Endothelial cell of umbilical vein (primary cell): ENCODE measurements at regions not wholly inside any gene's neighbourhood (a gene's known extent, or its start where the extent isn't known, plus 50 kb on each side); places are given as distances from the start of the nearest gene placed in this dataset.

Source experiments
- BruUV-seq: library from RNA; stranded (reverse); fragments of 400-500 nt; replicated peaks from 2 replicates; lab custom pipeline; 2021; lab: Mats Ljungman, UMichigan
- CTCF ChIA-PET: fragments of 300-600, 350-600 bp; sonication (Branson Sonifier 250); formaldehyde crosslinking; loops from one replicate; lab custom pipeline; 2021; ENCODE audit warnings: antibody characterized with exemption, inconsistent platforms; lab: Charles Lee
- POLR2A ChIA-PET: fragments of 300-600, 350-600 bp; sonication (Branson Sonifier 250); formaldehyde crosslinking; loops from one replicate; lab custom pipeline; 2021; ENCODE audit warnings: antibody characterized with exemption, inconsistent platforms; lab: Charles Lee
- DNase-seq: peaks from one replicate; pipeline ENCODE4 v3.0.0-alpha.2; 2011; ENCODE audit warnings: low read depth, low spot score
- FAIRE-seq: peaks from 2 replicates; lab custom pipeline; 2011; peaks lifted over from hg19 to GRCh38; lab: Jason Lieb, UNC
- H2AFZ ChIP-seq: 2 replicates; pipeline ENCODE4 v1.6.0; 2012; ENCODE audit warnings: low read depth, low read length, control low read depth, inconsistent platforms
- H3K27ac ChIP-seq: 2 replicates; pipeline ENCODE4 v1.5.1; 2011; ENCODE audit warnings: low read depth, mild to moderate bottlenecking, control low read depth, low read length, moderate library complexity; ENCODE audit not compliant: insufficient read depth
- H3K27me3 ChIP-seq, 2 experiments: 2 replicates each; pipeline versions ENCODE4 v1.6.0 to v1.6.1; 2011; ENCODE audit warnings: low read length in 2 of 2, mixed read lengths in 1 of 2; ENCODE audit not compliant: control insufficient read depth in 2 of 2, insufficient read depth in 2 of 2
- H3K36me3 ChIP-seq, 2 experiments: 2 replicates in 1 of 2; 3 replicates in 1 of 2; pipeline ENCODE4 v1.5.1; 2011; ENCODE audit warnings: low read length in 2 of 2, mild to moderate bottlenecking in 1 of 2, moderate library complexity in 1 of 2; ENCODE audit not compliant: control insufficient read depth in 2 of 2, insufficient read depth in 2 of 2; ENCODE audit errors: extremely low read depth in 1 of 2
- H3K4me1 ChIP-seq: 3 replicates; pipeline ENCODE4 v1.5.1; 2011; ENCODE audit warnings: mild to moderate bottlenecking, low read length; ENCODE audit not compliant: control insufficient read depth, insufficient read depth; ENCODE audit errors: extremely low read depth
- H3K4me2 ChIP-seq: 2 replicates; pipeline ENCODE4 v1.6.1; 2011; ENCODE audit warnings: low read length, control low read depth, mixed read lengths; ENCODE audit not compliant: insufficient read depth
- H3K4me3 ChIP-seq, 3 experiments: fragments of 200-600 bp in 1 of 3; sonication (generic), shearing (Covaris generic) in 1 of 3; replicated peaks in 1 of 3; 2 replicates each; pipeline ENCODE4 v1.5.1; 2011 to 2016; ENCODE audit warnings: control low read depth in 3 of 3, low read length in 3 of 3, mild to moderate bottlenecking in 2 of 3, inconsistent platforms in 1 of 3, low read depth in 1 of 3, moderate library complexity in 1 of 3; ENCODE audit not compliant: insufficient read depth in 1 of 3
- H3K79me2 ChIP-seq: 2 replicates; pipeline ENCODE4 v1.6.0; 2012; ENCODE audit warnings: low read length, inconsistent platforms; ENCODE audit not compliant: control insufficient read depth, insufficient read depth
- H3K9ac ChIP-seq: replicated peaks from 2 replicates; pipeline ENCODE3; 2011; ENCODE audit warnings: low read length, control low read depth; ENCODE audit not compliant: insufficient read depth; ENCODE audit errors: extremely low read depth
- H3K9me1 ChIP-seq: replicated peaks from 3 replicates; pipeline ENCODE4 v1.6.0; 2011; ENCODE audit warnings: mild to moderate bottlenecking, low read length; ENCODE audit not compliant: control insufficient read depth, insufficient read depth; ENCODE audit errors: extremely low read depth
- H3K9me3 ChIP-seq: replicated peaks from 2 replicates; pipeline ENCODE4 v1.5.1; 2012; ENCODE audit warnings: low read length, inconsistent platforms; ENCODE audit not compliant: control insufficient read depth, insufficient read depth
- H4K20me1 ChIP-seq: replicated peaks from 2 replicates; pipeline ENCODE3; 2011; ENCODE audit warnings: mild to moderate bottlenecking, low read length; ENCODE audit not compliant: control insufficient read depth, insufficient read depth; ENCODE audit errors: extremely low read depth
- EZH2 ChIP-seq: IDR thresholded peaks from 2 replicates; pipeline ENCODE4 v1.6.1; 2012; ENCODE audit warnings: borderline replicate concordance, low read depth, mild to moderate bottlenecking, moderate library complexity, low read length, inconsistent platforms; ENCODE audit not compliant: severe bottlenecking
- FOS ChIP-seq: IDR thresholded peaks from 2 replicates; pipeline ENCODE4 v1.6.1; 2011; ENCODE audit warnings: mild to moderate bottlenecking, low read length, moderate library complexity, borderline replicate concordance; ENCODE audit not compliant: insufficient read depth
- GATA2 ChIP-seq: IDR thresholded peaks from 2 replicates; pipeline ENCODE4 v1.7.0; 2011; ENCODE audit warnings: low read depth, mild to moderate bottlenecking, moderate library complexity, mixed read lengths, low read length; ENCODE audit not compliant: insufficient read length, insufficient read depth
- JUN ChIP-seq: IDR thresholded peaks from 2 replicates; pipeline ENCODE4 v1.6.1; 2011; ENCODE audit warnings: borderline replicate concordance, low read depth; ENCODE audit not compliant: insufficient read length, insufficient read depth
- MYC ChIP-seq: IDR thresholded peaks from one replicate; pipeline ENCODE4 v1.6.1; 2011; ENCODE audit warnings: mild to moderate bottlenecking, low read depth, low read length
- POLR2A ChIP-seq: IDR thresholded peaks from 2 replicates; pipeline ENCODE4 v1.6.1; 2012; ENCODE audit warnings: low read depth, mild to moderate bottlenecking, control low read depth, low read length
- POLR2AphosphoS5 ChIP-seq: IDR thresholded peaks from 2 replicates; pipeline ENCODE4 v1.6.1; 2012; ENCODE audit warnings: low read depth, mild to moderate bottlenecking, control low read depth, low read length, moderate library complexity; ENCODE audit not compliant: insufficient read depth
- dilution Hi-C: fragments of 300-500 bp; cut with MboI; formaldehyde crosslinking; loops from one replicate; pipeline ENCODE4 v1.15.0; 2019; ENCODE audit warnings: low sequenced_read_pairs; ENCODE audit not compliant: extremely low pct_ligation_motif_present
- intact Hi-C: fragments of 100-400 bp; cut with micrococcal nuclease; formaldehyde crosslinking; loops from one replicate; pipeline ENCODE4 v1.10.0; 2022
- TF ChIP-seq, protein P1 (sequence below), 2 donors: IDR thresholded peaks; 1 replicate in 1 of 2; 2 replicates in 1 of 2; pipeline ENCODE4 v1.5.1; 2011; ENCODE audit warnings: low read length in 2 of 2, mild to moderate bottlenecking in 2 of 2, moderate library complexity in 2 of 2, control low read depth in 1 of 2, inconsistent platforms in 1 of 2, low read depth in 1 of 2; ENCODE audit not compliant: insufficient read depth in 1 of 2; ENCODE audit errors: extremely low read depth in 1 of 2
- TF ChIP-seq, protein P2 (sequence below): IDR thresholded peaks from 2 replicates; pipeline ENCODE4 v1.6.1; 2011; ENCODE audit not compliant: insufficient read depth, insufficient read length

DNA sequence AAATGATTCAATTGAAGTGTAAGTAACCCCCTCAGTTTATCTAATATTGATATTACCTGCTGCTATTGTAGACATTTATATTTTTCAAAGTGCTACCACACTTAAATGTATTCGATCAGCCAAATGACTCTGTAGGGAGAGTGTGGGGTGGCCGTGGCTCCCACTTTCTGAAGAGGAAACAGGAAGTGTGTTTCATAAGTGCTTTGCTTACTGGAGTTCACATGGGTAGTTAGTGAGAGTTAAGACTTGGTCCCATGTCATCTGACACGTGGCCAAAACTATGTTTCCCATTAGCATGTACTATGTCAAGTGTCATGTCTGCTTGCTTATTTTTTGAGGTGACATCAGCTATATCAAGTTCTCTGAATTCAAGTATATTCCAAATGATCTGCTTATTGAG, 308.1 kb upstream of the GATB start:
- intact Hi-C loops (no loop called here), dilution Hi-C loops (no loop called here)
- Histone ChIP-seq H2AFZ (no peak overlapping the region), H3K36me3 (no peaks in the 10 kb centered on the region), H3K27me3 (peaks cover 0 to 4% of the 10 kb centered on the region in 2 experiments), H3K9me3 (no peaks in the 10 kb centered on the region), H3K79me2 (no peaks in the 10 kb centered on the region), H4K20me1 (no peaks in the 10 kb centered on the region), H3K9ac (no peak overlapping the region), H3K4me2 (no peak overlapping the region), H3K4me3 (no peak overlapping the region), H3K4me1 (no peaks in the 10 kb centered on the region), H3K9me1 (no peaks in the 10 kb centered on the region), H3K27ac (no peak overlapping the region)
- POLR2A ChIA-PET, result no interaction called here
- CTCF ChIA-PET, result no interaction called here
- FAIRE-seq (no peak), DNase-seq (no peak)
- no peak for TF ChIP-seq POLR2AphosphoS5
- no peak for TF ChIP-seq EZH2
- no peak for TF ChIP-seq POLR2A
- no peak for TF ChIP-seq MYC
- TF ChIP-seq GATA2, result no peak
- TF ChIP-seq, protein P1, sequence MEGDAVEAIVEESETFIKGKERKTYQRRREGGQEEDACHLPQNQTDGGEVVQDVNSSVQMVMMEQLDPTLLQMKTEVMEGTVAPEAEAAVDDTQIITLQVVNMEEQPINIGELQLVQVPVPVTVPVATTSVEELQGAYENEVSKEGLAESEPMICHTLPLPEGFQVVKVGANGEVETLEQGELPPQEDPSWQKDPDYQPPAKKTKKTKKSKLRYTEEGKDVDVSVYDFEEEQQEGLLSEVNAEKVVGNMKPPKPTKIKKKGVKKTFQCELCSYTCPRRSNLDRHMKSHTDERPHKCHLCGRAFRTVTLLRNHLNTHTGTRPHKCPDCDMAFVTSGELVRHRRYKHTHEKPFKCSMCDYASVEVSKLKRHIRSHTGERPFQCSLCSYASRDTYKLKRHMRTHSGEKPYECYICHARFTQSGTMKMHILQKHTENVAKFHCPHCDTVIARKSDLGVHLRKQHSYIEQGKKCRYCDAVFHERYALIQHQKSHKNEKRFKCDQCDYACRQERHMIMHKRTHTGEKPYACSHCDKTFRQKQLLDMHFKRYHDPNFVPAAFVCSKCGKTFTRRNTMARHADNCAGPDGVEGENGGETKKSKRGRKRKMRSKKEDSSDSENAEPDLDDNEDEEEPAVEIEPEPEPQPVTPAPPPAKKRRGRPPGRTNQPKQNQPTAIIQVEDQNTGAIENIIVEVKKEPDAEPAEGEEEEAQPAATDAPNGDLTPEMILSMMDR (IDR thresholded peaks at IDR 0.05; ENCODE audit: extremely low read depth in 1 of 2, insufficient read depth in 1 of 2, low read depth in 1 of 2, low read length in 2 of 2), result no peak
- TF ChIP-seq JUN, result no peak
- TF ChIP-seq, protein P2, sequence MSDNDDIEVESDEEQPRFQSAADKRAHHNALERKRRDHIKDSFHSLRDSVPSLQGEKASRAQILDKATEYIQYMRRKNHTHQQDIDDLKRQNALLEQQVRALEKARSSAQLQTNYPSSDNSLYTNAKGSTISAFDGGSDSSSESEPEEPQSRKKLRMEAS, result no peak
- TF ChIP-seq FOS, result no peak
- no TSS peak for BruUV-seq
